Panc1 (cell line): ENCODE measurements at regions not wholly inside any gene's neighbourhood (a gene's known extent, or its start where the extent isn't known, plus 50 kb on each side); places are given as distances from the start of the nearest gene placed in this dataset.

ENCODE experiments used
- ATAC-seq: fragments of 200-7000 bp; cut with Tn5 transposase; 2 replicates; pipeline ENCODE4 v1.9.1; 2020; ENCODE audit warnings: mild to moderate bottlenecking, moderate library complexity
- BruUV-seq: library from RNA; stranded (reverse); fragments of 400-500 nt; replicated peaks from 2 replicates; lab custom pipeline; 2021; lab: Mats Ljungman, UMichigan
- CTCF ChIA-PET: fragments of 300-600 bp; sonication (Branson Sonifier 250); formaldehyde crosslinking; loops from one replicate; lab custom pipeline; 2022; ENCODE audit warnings: antibody characterized with exemption; lab: Charles Lee
- POLR2A ChIA-PET: fragments of 300-600 bp; sonication (Branson Sonifier 250); formaldehyde crosslinking; loops from one replicate; lab custom pipeline; 2022; ENCODE audit warnings: antibody characterized with exemption; lab: Charles Lee
- DNase-seq: peaks from one replicate; pipeline ENCODE4 v3.0.0-alpha.2; 2010; ENCODE audit warnings: low read depth, low spot score
- H3K27ac ChIP-seq: 2 replicates; pipeline ENCODE4 v1.5.1; 2011; ENCODE audit warnings: mild to moderate bottlenecking, low read length, inconsistent platforms
- H3K27me3 ChIP-seq: fragments of 200-500 bp; sonication (Bioruptor generic); 2 replicates; pipeline ENCODE4 v1.6.0; 2014; ENCODE audit warnings: low read length, inconsistent platforms; ENCODE audit not compliant: control insufficient read depth, insufficient read depth
- H3K36me3 ChIP-seq: fragments of 200-500 bp; sonication (Bioruptor generic); 2 replicates; pipeline ENCODE4 v1.5.1; 2014; ENCODE audit warnings: inconsistent platforms, mild to moderate bottlenecking, low read length, moderate library complexity; ENCODE audit not compliant: control insufficient read depth, insufficient read depth
- H3K4me1 ChIP-seq: 2 replicates; pipeline ENCODE4 v1.5.1; 2011; ENCODE audit warnings: inconsistent platforms, mild to moderate bottlenecking, low read length, moderate library complexity; ENCODE audit not compliant: control insufficient read depth, insufficient read depth
- H3K4me3 ChIP-seq, 2 experiments: 2 replicates each; pipeline ENCODE4 v1.5.1; 2011 to 2012; ENCODE audit warnings: low read depth in 2 of 2, low read length in 2 of 2, mild to moderate bottlenecking in 2 of 2, inconsistent platforms in 1 of 2, moderate library complexity in 1 of 2
- H3K9me3 ChIP-seq: fragments of 200-500 bp; sonication (Bioruptor generic); 2 replicates; pipeline ENCODE4 v1.5.1; 2014; ENCODE audit warnings: low read depth, mild to moderate bottlenecking, inconsistent platforms, low read length, moderate library complexity; ENCODE audit not compliant: control insufficient read depth, insufficient read depth
- POLR2AphosphoS5 ChIP-seq: IDR thresholded peaks from 2 replicates; pipeline ENCODE4 v1.6.1; 2012; ENCODE audit warnings: mild to moderate bottlenecking, low read depth, low read length, moderate library complexity
- SIN3A ChIP-seq: IDR thresholded peaks from 2 replicates; pipeline ENCODE4 v1.6.1; 2012; ENCODE audit warnings: low read depth, mild to moderate bottlenecking, low read length, moderate library complexity, borderline replicate concordance; ENCODE audit not compliant: insufficient read depth
- TCF7L2 ChIP-seq: IDR thresholded peaks from 2 replicates; pipeline ENCODE4 v1.6.1; 2011; ENCODE audit warnings: mild to moderate bottlenecking, low read depth, low read length, inconsistent platforms
- in situ Hi-C: cut with HindIII; loops from 2 replicates; pipeline ENCODE4 v1.10.0; 2016; ENCODE audit warnings: low sequenced_read_pairs, low pct_unique_long_range_greater_than_20kb
- intact Hi-C: fragments of 100-400 bp; cut with micrococcal nuclease; formaldehyde crosslinking; loops from one replicate; pipeline ENCODE4 v1.10.0; 2022; ENCODE audit not compliant: unreplicated experiment
- TF ChIP-seq, protein P1 (sequence below): fragments of 450-650 bp; IDR thresholded peaks from 2 replicates; pipeline ENCODE4 v1.5.1; 2017; ENCODE audit warnings: mild to moderate bottlenecking
- TF ChIP-seq, protein P2 (sequence below), 2 experiments: IDR thresholded peaks; 2 replicates each; pipeline ENCODE4 v1.6.1; 2011 to 2012; ENCODE audit warnings: low read depth in 2 of 2, control low read depth in 1 of 2, low read length in 1 of 2, mild to moderate bottlenecking in 1 of 2, moderate library complexity in 1 of 2; ENCODE audit not compliant: insufficient read depth in 1 of 2

DNA sequence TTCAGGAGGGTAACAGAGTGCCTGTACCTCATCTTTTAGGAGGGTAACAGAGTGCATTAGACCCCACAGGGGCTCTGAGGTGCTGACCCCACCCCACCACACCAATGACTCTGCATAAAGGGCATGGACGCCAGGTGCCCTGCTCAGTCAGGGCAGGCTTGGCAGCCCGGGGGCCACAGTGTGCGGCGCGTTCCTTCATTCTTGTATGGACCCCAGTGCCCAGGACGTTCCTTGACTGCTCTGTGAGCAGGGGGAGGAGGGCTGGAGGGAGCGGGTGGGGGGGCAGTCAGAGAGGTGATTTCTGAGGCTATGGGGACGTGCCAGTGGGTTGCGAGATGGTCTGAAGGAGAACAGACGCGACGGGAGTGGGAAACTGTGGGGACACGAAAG, 168.7 kb upstream of the NCK2 start:
- POLR2A ChIA-PET, result no interaction called here
- H3K36me3 ChIP-seq, result no peaks in the 10 kb centered on the region
- H3K9me3 ChIP-seq, result no peaks in the 10 kb centered on the region
- peaks cover 12% of the 10 kb centered on the region for H3K4me1 ChIP-seq
- peak overlapping the region; percentile 4; the same call in 1 of the 2 replicates for H3K27ac ChIP-seq
- CTCF ChIA-PET, result interaction anchor here (0.7 to 1.0 kb wide), 4 partner anchors 13 to 529 kb away, joined by 3 read pairs; no protein-coding TSS in a partner anchor
- intact Hi-C loops, result loop anchor here (10.0 kb wide), 2 partner anchors 169 to 509 kb away; partner anchors contain the start of gene NCK2
- no peak for TF ChIP-seq SIN3A
- TF ChIP-seq, protein P1, sequence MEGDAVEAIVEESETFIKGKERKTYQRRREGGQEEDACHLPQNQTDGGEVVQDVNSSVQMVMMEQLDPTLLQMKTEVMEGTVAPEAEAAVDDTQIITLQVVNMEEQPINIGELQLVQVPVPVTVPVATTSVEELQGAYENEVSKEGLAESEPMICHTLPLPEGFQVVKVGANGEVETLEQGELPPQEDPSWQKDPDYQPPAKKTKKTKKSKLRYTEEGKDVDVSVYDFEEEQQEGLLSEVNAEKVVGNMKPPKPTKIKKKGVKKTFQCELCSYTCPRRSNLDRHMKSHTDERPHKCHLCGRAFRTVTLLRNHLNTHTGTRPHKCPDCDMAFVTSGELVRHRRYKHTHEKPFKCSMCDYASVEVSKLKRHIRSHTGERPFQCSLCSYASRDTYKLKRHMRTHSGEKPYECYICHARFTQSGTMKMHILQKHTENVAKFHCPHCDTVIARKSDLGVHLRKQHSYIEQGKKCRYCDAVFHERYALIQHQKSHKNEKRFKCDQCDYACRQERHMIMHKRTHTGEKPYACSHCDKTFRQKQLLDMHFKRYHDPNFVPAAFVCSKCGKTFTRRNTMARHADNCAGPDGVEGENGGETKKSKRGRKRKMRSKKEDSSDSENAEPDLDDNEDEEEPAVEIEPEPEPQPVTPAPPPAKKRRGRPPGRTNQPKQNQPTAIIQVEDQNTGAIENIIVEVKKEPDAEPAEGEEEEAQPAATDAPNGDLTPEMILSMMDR, result no peak
- TF ChIP-seq POLR2AphosphoS5, result no peak
- no peak for TF ChIP-seq TCF7L2
- TF ChIP-seq, protein P2, sequence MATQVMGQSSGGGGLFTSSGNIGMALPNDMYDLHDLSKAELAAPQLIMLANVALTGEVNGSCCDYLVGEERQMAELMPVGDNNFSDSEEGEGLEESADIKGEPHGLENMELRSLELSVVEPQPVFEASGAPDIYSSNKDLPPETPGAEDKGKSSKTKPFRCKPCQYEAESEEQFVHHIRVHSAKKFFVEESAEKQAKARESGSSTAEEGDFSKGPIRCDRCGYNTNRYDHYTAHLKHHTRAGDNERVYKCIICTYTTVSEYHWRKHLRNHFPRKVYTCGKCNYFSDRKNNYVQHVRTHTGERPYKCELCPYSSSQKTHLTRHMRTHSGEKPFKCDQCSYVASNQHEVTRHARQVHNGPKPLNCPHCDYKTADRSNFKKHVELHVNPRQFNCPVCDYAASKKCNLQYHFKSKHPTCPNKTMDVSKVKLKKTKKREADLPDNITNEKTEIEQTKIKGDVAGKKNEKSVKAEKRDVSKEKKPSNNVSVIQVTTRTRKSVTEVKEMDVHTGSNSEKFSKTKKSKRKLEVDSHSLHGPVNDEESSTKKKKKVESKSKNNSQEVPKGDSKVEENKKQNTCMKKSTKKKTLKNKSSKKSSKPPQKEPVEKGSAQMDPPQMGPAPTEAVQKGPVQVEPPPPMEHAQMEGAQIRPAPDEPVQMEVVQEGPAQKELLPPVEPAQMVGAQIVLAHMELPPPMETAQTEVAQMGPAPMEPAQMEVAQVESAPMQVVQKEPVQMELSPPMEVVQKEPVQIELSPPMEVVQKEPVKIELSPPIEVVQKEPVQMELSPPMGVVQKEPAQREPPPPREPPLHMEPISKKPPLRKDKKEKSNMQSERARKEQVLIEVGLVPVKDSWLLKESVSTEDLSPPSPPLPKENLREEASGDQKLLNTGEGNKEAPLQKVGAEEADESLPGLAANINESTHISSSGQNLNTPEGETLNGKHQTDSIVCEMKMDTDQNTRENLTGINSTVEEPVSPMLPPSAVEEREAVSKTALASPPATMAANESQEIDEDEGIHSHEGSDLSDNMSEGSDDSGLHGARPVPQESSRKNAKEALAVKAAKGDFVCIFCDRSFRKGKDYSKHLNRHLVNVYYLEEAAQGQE (IDR thresholded peaks at IDR 0.05; ENCODE audit: insufficient read depth in 1 of 2, low read depth in 2 of 2, low read length in 1 of 2), result no peak
- H3K4me3 ChIP-seq, result peak overlapping the region in 1 of 2 experiments; percentile 26; a peak in 2 of 4 replicates
- ATAC-seq (peak; percentile 65), DNase-seq (no peak)
- H3K27me3 ChIP-seq, result no peaks in the 10 kb centered on the region
- BruUV-seq, result no TSS peak
- in situ Hi-C loops, result no loop called here

DNA sequence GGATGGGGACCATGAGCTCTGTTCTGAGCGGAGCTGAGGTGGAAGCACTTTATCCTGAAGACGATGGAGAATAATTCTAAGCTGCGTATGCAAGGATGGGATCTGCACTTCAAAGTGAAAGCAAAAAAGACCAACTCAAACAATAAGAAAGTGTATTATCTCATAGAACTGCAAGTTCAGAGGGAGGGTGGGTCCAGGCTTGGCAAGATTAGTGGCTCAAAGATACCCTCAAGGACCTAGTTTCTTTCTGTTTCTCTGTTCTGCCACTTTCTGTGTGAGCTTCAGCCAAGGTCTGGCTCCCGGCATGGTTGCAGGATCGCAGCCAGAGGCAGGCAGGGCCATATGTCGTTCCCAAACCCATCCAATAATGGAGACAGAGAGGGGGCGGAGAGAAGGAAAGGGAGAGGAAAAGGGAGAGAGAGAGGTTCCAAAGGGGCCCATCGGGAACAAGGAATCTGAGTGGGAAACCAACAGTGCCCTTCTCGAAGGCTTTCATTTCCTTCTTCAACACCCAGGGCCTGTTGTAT, 169.2 kb upstream of the NCK2 start:
- peak; percentile 29; the same call in 1 of the 2 replicates for ATAC-seq
- intact Hi-C loops, result loop anchor here (10.0 kb wide), 2 partner anchors 169 to 509 kb away; partner anchors contain the start of gene NCK2
- peak overlapping the region in 1 of 2 experiments; percentile 26; a peak in 1 of 4 replicates for H3K4me3 ChIP-seq
- no peak for DNase-seq
- H3K36me3 ChIP-seq, result no peaks in the 10 kb centered on the region
- in situ Hi-C loops, result no loop called here
- no peak for TF ChIP-seq SIN3A
- TF ChIP-seq, protein P1, result no peak
- no peak for TF ChIP-seq TCF7L2
- no peak for TF ChIP-seq POLR2AphosphoS5
- TF ChIP-seq, protein P2 (IDR thresholded peaks at IDR 0.05; ENCODE audit: insufficient read depth in 1 of 2, low read depth in 2 of 2, low read length in 1 of 2), result no peak
- POLR2A ChIA-PET, result no interaction called here
- no peaks in the 10 kb centered on the region for H3K27me3 ChIP-seq
- H3K9me3 ChIP-seq, result no peaks in the 10 kb centered on the region
- peaks cover 12% of the 10 kb centered on the region for H3K4me1 ChIP-seq
- peak overlapping the region; percentile 4; the same call in 1 of the 2 replicates for H3K27ac ChIP-seq
- no TSS peak for BruUV-seq
- CTCF ChIA-PET, result interaction anchor here (0.6 kb wide), 1 partner anchor 12 kb away, joined by 3 read pairs; no protein-coding TSS in a partner anchor
